Loucy (cell line): ENCODE measurements at regions not wholly inside any gene's neighbourhood (a gene's known extent, or its start where the extent isn't known, plus 50 kb on each side); places are given as distances from the start of the nearest gene placed in this dataset.

Experiments
- H2AFZ ChIP-seq: fragments of 200-600 bp; sonication (generic); 2 replicates; pipeline ENCODE4 v1.6.0; 2016; ENCODE audit warnings: antibody characterized with exemption, mild to moderate bottlenecking, low read length, moderate library complexity
- H3F3A ChIP-seq: fragments of 200-600 bp; 2 replicates; pipeline ENCODE4 v1.6.0; 2016; ENCODE audit warnings: antibody characterized with exemption, low read depth, mild to moderate bottlenecking
- H3K27me3 ChIP-seq: fragments of 200-600 bp; sonication (generic); 2 replicates; pipeline ENCODE4 v1.6.1; 2014; ENCODE audit warnings: low read length, mild to moderate bottlenecking; ENCODE audit not compliant: insufficient read depth, poor library complexity, severe bottlenecking
- H3K36me3 ChIP-seq: fragments of 200-600 bp; sonication (generic); 2 replicates; pipeline ENCODE4 v1.6.1; 2016; ENCODE audit warnings: low read length; ENCODE audit not compliant: insufficient read depth
- H3K4me1 ChIP-seq: fragments of 200-600 bp; sonication (generic); 2 replicates; pipeline ENCODE4 v1.5.1; 2014; ENCODE audit warnings: low read length, mild to moderate bottlenecking; ENCODE audit not compliant: insufficient read depth, poor library complexity, severe bottlenecking
- H3K4me2 ChIP-seq: fragments of 200-600 bp; sonication (generic); 2 replicates; pipeline ENCODE4 v1.6.0; 2014; ENCODE audit warnings: antibody characterized with exemption, low read length, low read depth, mild to moderate bottlenecking; ENCODE audit not compliant: poor library complexity, severe bottlenecking
- H3K4me3 ChIP-seq: fragments of 200-600 bp; sonication (generic); 2 replicates; pipeline ENCODE4 v1.5.1; 2014; ENCODE audit warnings: low read length, mild to moderate bottlenecking, mixed read lengths; ENCODE audit not compliant: poor library complexity, severe bottlenecking
- H3K79me2 ChIP-seq: fragments of 200-600 bp; sonication (generic); 2 replicates; pipeline ENCODE4 v1.6.1; 2014; ENCODE audit warnings: low read length; ENCODE audit not compliant: insufficient read depth
- H3K9ac ChIP-seq: fragments of 200-600 bp; sonication (generic); 2 replicates; pipeline ENCODE4 v1.6.0; 2014; ENCODE audit warnings: mild to moderate bottlenecking, low read depth, low read length, moderate library complexity; ENCODE audit not compliant: poor library complexity, severe bottlenecking
- H3K9me2 ChIP-seq: fragments of 200-600 bp; sonication (generic); replicated peaks from 2 replicates; pipeline ENCODE4 v1.6.1; 2016; ENCODE audit warnings: low read depth, low read length, mixed read lengths
- H3K9me3 ChIP-seq: fragments of 200-600 bp; sonication (generic); 2 replicates; pipeline ENCODE4 v1.6.1; 2014; ENCODE audit warnings: mild to moderate bottlenecking, antibody characterized with exemption, low read length, low read depth; ENCODE audit not compliant: insufficient read depth
- H4K20me1 ChIP-seq: fragments of 200-600 bp; sonication (generic); 2 replicates; pipeline ENCODE4 v1.6.0; 2014; ENCODE audit warnings: antibody characterized with exemption, low read length, mild to moderate bottlenecking; ENCODE audit not compliant: insufficient read depth, poor library complexity, severe bottlenecking
- CTCF ChIP-seq: fragments of 200-600 bp; sonication (generic); conservative IDR thresholded peaks from 2 replicates; pipeline ENCODE4 v1.5.1; 2014; ENCODE audit warnings: mild to moderate bottlenecking, antibody characterized with exemption, low read length
- EZH2phosphoT487 ChIP-seq: fragments of 200-600 bp; IDR thresholded peaks from 2 replicates; pipeline ENCODE4 v1.6.1; 2018; ENCODE audit warnings: antibody characterized with exemption, mild to moderate bottlenecking, moderate library complexity, borderline replicate concordance

- Histone ChIP-seq H3F3A (no peaks in the 10 kb centered on the region), H2AFZ (no peak overlapping the region)
These were observed 1350.7 kb downstream of the ZPLD1 start for GRCh38 chr3:103785537-103785936.

GRCh38 chr3:103786296-103786695 lies 1351.5 kb downstream of the ZPLD1 start:
- H3K9me3 ChIP-seq, result no peaks in the 10 kb centered on the region
- no peak overlapping the region for H3K9ac ChIP-seq
- H2AFZ ChIP-seq, result no peak overlapping the region
- no peaks in the 10 kb centered on the region for H3K9me2 ChIP-seq
- H3F3A ChIP-seq, result no peaks in the 10 kb centered on the region
- no peaks in the 10 kb centered on the region for H3K79me2 ChIP-seq
- H3K4me2 ChIP-seq, result no peak overlapping the region
- H3K4me3 ChIP-seq, result no peak overlapping the region
- TF ChIP-seq CTCF (no peak), EZH2phosphoT487 (no peak)
- no peaks in the 10 kb centered on the region for H3K36me3 ChIP-seq
- no peaks in the 10 kb centered on the region for H4K20me1 ChIP-seq
- H3K4me1 ChIP-seq, result no peaks in the 10 kb centered on the region
- no peaks in the 10 kb centered on the region for H3K27me3 ChIP-seq

More at GRCh38 chr3:103785537-103785936, 1350.7 kb downstream of the ZPLD1 start:
- Histone ChIP-seq H3K36me3 (no peaks in the 10 kb centered on the region), H3K27me3 (no peaks in the 10 kb centered on the region), H3K9me2 (no peaks in the 10 kb centered on the region), H3K9me3 (no peaks in the 10 kb centered on the region), H3K4me3 (no peak overlapping the region), H3K4me2 (no peak overlapping the region), H3K4me1 (no peaks in the 10 kb centered on the region), H3K79me2 (no peaks in the 10 kb centered on the region), H3K9ac (no peak overlapping the region), H4K20me1 (no peaks in the 10 kb centered on the region)
- TF ChIP-seq CTCF, result no peak
- no peak for TF ChIP-seq EZH2phosphoT487

- Histone ChIP-seq H3K9ac (no peak overlapping the region), H3K4me3 (no peak overlapping the region), H3K4me1 (no peaks in the 10 kb centered on the region), H3K79me2 (no peaks in the 10 kb centered on the region), H3K9me3 (no peaks in the 10 kb centered on the region), H2AFZ (no peak overlapping the region), H3K9me2 (no peaks in the 10 kb centered on the region), H4K20me1 (no peaks in the 10 kb centered on the region), H3K4me2 (no peak overlapping the region), H3K27me3 (no peaks in the 10 kb centered on the region), H3K36me3 (no peaks in the 10 kb centered on the region), H3F3A (no peaks in the 10 kb centered on the region)
- TF ChIP-seq CTCF, result no peak
These were observed 1352.5 kb downstream of the ZPLD1 start for GRCh38 chr3:103787164-103787871.
